HG03575 (cell line): ENCODE measurements at regions not wholly inside any gene's neighbourhood (a gene's known extent, or its start where the extent isn't known, plus 50 kb on each side); places are given as distances from the start of the nearest gene placed in this dataset.

ENCODE experiments used
- ATAC-seq: cut with Tn5 transposase; IDR thresholded peaks from one replicate; pipeline ENCODE4 v1.9.1; 2021; ENCODE audit not compliant: unreplicated experiment, insufficient number of reproducible peaks, low FRiP score; ENCODE audit errors: extremely low read depth

- no peak for ATAC-seq
These were observed 198.4 kb upstream of the NRP1 start for GRCh38 chr10:33532901-33533300.

GRCh38 chr10:33529234-33529633 lies 194.8 kb upstream of the NRP1 start:
- ATAC-seq: no peak

GRCh38 chr10:33524966-33525365 lies 190.5 kb upstream of the NRP1 start:
- ATAC-seq: no peak

GRCh38 chr10:33524041-33524440 lies 189.6 kb upstream of the NRP1 start:
- ATAC-seq: no peak

GRCh38 chr10:33523236-33523792 lies 188.8 kb upstream of the NRP1 start:
- no peak for ATAC-seq

GRCh38 chr10:33521904-33522303 lies 187.4 kb upstream of the NRP1 start:
- no peak for ATAC-seq

- ATAC-seq: no peak
These were observed 186.6 kb upstream of the NRP1 start for GRCh38 chr10:33521062-33521461.

- ATAC-seq: no peak
These were observed 185.8 kb upstream of the NRP1 start for GRCh38 chr10:33520223-33520622.

GRCh38 chr10:33519130-33519860 lies 184.8 kb upstream of the NRP1 start:
- ATAC-seq: no peak

GRCh38 chr10:33510206-33510605 lies 175.7 kb upstream of the NRP1 start:
- no peak for ATAC-seq

GRCh38 chr10:33509231-33509831 lies 174.9 kb upstream of the NRP1 start:
- peak; percentile 57 for ATAC-seq

GRCh38 chr10:33507662-33508425 lies 173.4 kb upstream of the NRP1 start:
- no peak for ATAC-seq

- ATAC-seq: peak; percentile 80
These were observed 172.6 kb upstream of the NRP1 start for GRCh38 chr10:33506838-33507661.

- ATAC-seq: no peak
These were observed 171.9 kb upstream of the NRP1 start for GRCh38 chr10:33506391-33506790.

- no peak for ATAC-seq
These were observed 166.7 kb upstream of the NRP1 start for GRCh38 chr10:33501161-33501560.

GRCh38 chr10:33498391-33498891 lies 164.0 kb upstream of the NRP1 start:
- no peak for ATAC-seq

- ATAC-seq: no peak
These were observed 162.9 kb upstream of the NRP1 start for GRCh38 chr10:33497338-33497737.

- ATAC-seq: no peak
These were observed 161.6 kb upstream of the NRP1 start for GRCh38 chr10:33496096-33496495.
